ENCODE measurements at regions not wholly inside any gene's neighbourhood (a gene's known extent, or its start where the extent isn't known, plus 50 kb on each side); places are given as distances from the start of the nearest gene placed in this dataset.

DNA sequence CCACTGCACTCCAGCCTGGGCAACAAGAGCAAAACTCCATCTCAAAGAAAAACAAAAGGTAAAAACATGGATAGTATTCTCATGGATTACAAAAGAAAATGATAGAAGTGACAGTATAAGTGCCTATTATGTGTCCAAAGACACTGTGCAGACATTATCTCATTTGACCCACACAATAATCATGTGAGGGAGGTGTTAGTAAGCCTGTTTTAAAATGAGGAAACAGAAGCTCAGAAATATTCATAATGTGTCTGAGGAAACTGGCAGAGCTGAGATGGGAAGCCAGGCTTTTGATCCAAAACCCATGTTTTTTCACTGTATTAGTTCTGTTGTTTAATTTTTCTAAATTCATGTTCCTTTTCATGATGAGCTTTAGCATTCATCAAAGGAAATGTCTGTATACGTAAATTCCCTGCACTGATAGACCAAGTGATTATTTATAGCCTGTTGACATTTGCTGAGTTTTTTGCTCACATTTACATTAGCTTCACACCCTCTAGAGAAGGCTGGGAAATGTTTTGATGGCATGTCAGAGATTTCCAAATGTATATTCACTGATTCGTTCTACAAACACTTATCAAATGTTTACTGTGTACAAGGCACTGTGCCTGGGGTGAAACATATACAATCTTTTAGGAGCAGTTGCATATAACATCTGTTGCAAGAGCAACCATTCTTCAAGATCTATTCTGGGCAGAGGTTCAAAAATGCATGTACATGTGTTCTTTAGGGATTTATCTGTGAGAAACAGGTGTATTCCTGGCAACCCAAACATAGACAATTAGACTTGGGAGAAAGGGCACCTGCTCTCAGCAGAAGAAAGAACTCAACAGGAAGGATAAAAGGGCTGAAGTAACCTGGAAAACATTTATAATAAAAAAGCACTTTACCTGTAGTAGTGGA lies 331.5 kb downstream of the SAMD5 start:
- Histone ChIP-seq H3K4me2 (ENCODE audit: insufficient read depth in 1 of 2, low read depth in 2 of 2, low read length in 2 of 2) (no peak overlapping the region), H4K8ac (ENCODE audit: extremely low read depth, insufficient read depth, low read length) (no peak overlapping the region), H3K27ac (ENCODE audit: low read depth, low read length) (no peak overlapping the region), H2BK15ac (ENCODE audit: low read length) (no peak overlapping the region), H3K79me1 (ENCODE audit: low read depth, low read length) (no peaks in the 10 kb centered on the region), H3K23me2 (ENCODE audit: low read depth, low read length) (no peaks in the 10 kb centered on the region), H2BK120ac (replicated peaks; ENCODE audit: low read depth, low read length) (no peak overlapping the region), H3K36me3 (ENCODE audit: control insufficient read depth in 2 of 4, insufficient read depth in 4 of 4, low read length in 3 of 4) (no peaks in the 10 kb centered on the region), H2AFZ (ENCODE audit: low read length) (no peak overlapping the region), H4K5ac (ENCODE audit: insufficient read length, low read depth, low read length) (no peak overlapping the region), H3K4me1 (replicated peaks in 1 of 4; ENCODE audit: control insufficient read depth in 3 of 4, insufficient read depth in 4 of 4, low read length in 3 of 4) (no peaks in the 10 kb centered on the region), H3K4me3 (ENCODE audit: extremely low read depth in 1 of 4, insufficient read depth in 2 of 4, low read depth in 3 of 4, low read length in 4 of 4) (no peak overlapping the region), H4K91ac (replicated peaks; ENCODE audit: insufficient read length, low read length) (no peak overlapping the region), H3K9me3 (ENCODE audit: insufficient read depth in 2 of 2, low read depth in 1 of 2, low read length in 1 of 2) (no peaks in the 10 kb centered on the region), H3K14ac (ENCODE audit: insufficient read length) (no peak overlapping the region), H3K4ac (replicated peaks; ENCODE audit: insufficient read length, low read depth, low read length) (no peak overlapping the region), H2BK20ac (ENCODE audit: low read length) (no peak overlapping the region), H2BK5ac (ENCODE audit: low read depth, low read length) (no peak overlapping the region), H3K56ac (replicated peaks; ENCODE audit: insufficient read length, low read depth, low read length) (no peak overlapping the region), H3K23ac (ENCODE audit: insufficient read length) (no peak overlapping the region), H3K18ac (ENCODE audit: extremely low read depth, low read length) (no peak overlapping the region), H4K20me1 (replicated peaks in 1 of 2; ENCODE audit: control insufficient read depth in 1 of 2, insufficient read depth in 2 of 2, low read length in 2 of 2) (no peaks in the 10 kb centered on the region), H2BK12ac (ENCODE audit: low read depth, low read length) (no peak overlapping the region), H3K27me3 (replicated peaks in 1 of 4; ENCODE audit: control insufficient read depth in 3 of 4, extremely low read depth in 1 of 4, insufficient read depth in 3 of 4, low read length in 3 of 4) (no peaks in the 10 kb centered on the region), H3K9ac (replicated peaks in 1 of 4; ENCODE audit: extremely low read depth in 1 of 4, low read depth in 3 of 4, low read length in 3 of 4) (no peak overlapping the region), H2AK5ac (ENCODE audit: low read depth, low read length) (no peak overlapping the region), H3K79me2 (ENCODE audit: control insufficient read depth in 1 of 2, insufficient read depth in 2 of 2, low read length in 2 of 2) (no peaks in the 10 kb centered on the region)
- 93% methylated on average over 2 of the region's 2 CpGs; no CpG with 5 or more reads in 1 of the 2 experiments for WGBS, 2 experiments (ENCODE audit: extremely low coverage in 1 of 2, insufficient coverage in 1 of 2, insufficient read length in 1 of 2, insufficient replicate concordance in 2 of 2, low coverage in 1 of 2, low lambda C conversion rate in 2 of 2, missing lambda C conversion rate in 1 of 2)
- ChIA-PET CTCF (ENCODE audit: partially characterized antibody) (interaction anchor here (0.6 kb wide), 2 partner anchors 470 to 681 kb away, joined by 3 read pairs; no protein-coding TSS in a partner anchor), POLR2A (ENCODE audit: partially characterized antibody) (no interaction called here)
- DNase-seq (ENCODE audit: low read depth in 1 of 2, low spot score in 2 of 2) = no peak
- no peak for FAIRE-seq
- TF ChIP-seq, protein P1, sequence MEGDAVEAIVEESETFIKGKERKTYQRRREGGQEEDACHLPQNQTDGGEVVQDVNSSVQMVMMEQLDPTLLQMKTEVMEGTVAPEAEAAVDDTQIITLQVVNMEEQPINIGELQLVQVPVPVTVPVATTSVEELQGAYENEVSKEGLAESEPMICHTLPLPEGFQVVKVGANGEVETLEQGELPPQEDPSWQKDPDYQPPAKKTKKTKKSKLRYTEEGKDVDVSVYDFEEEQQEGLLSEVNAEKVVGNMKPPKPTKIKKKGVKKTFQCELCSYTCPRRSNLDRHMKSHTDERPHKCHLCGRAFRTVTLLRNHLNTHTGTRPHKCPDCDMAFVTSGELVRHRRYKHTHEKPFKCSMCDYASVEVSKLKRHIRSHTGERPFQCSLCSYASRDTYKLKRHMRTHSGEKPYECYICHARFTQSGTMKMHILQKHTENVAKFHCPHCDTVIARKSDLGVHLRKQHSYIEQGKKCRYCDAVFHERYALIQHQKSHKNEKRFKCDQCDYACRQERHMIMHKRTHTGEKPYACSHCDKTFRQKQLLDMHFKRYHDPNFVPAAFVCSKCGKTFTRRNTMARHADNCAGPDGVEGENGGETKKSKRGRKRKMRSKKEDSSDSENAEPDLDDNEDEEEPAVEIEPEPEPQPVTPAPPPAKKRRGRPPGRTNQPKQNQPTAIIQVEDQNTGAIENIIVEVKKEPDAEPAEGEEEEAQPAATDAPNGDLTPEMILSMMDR (IDR thresholded peaks at IDR 0.05; ENCODE audit: control extremely low read depth in 1 of 3, insufficient read depth in 1 of 3, low read depth in 1 of 3, low read length in 3 of 3) = no peak
- TF ChIP-seq SP1 (IDR thresholded peaks at IDR 0.05; ENCODE audit: low read depth, low read length) (no peak), SRF (IDR thresholded peaks at IDR 0.05; ENCODE audit: low read depth, low read length) (no peak), KDM5A (IDR thresholded peaks at IDR 0.05; ENCODE audit: low read length) (no peak), EGR1 (IDR thresholded peaks at IDR 0.05; ENCODE audit: borderline replicate concordance, low read depth, low read length) (no peak), KDM4A (IDR thresholded peaks at IDR 0.05; ENCODE audit: low read depth, low read length, severe bottlenecking) (no peak), EZH2 (IDR thresholded peaks at IDR 0.05; ENCODE audit: low read depth, low read length, severe bottlenecking) (no peak), TAF7 (optimal IDR thresholded peaks at IDR 0.05; ENCODE audit: borderline replicate concordance, low read depth, low read length) (no peak), RFX5 (IDR thresholded peaks at IDR 0.05; ENCODE audit: borderline replicate concordance, low read depth, low read length) (no peak), POLR2A (IDR thresholded peaks at IDR 0.05; ENCODE audit: control extremely low read depth in 1 of 2, low read depth in 2 of 2, low read length in 2 of 2) (no peak), CBX8 (IDR thresholded peaks at IDR 0.05; ENCODE audit: borderline replicate concordance, low read depth, low read length) (no peak)

All from H1 (cell line).